ENCODE measurements at regions not wholly inside any gene's neighbourhood (a gene's known extent, or its start where the extent isn't known, plus 50 kb on each side); places are given as distances from the start of the nearest gene placed in this dataset.
"Not testable (repeated sequence)": the region's sequence is repeated elsewhere in the genome, so short reads cannot be mapped to it uniquely, and the experiment has no call there.

GRCh38 chr2:188785490-188785889 is 188.7 kb upstream of the COL3A1 start:
- CTCF ChIA-PET: interaction anchor here (0.6 kb wide), 1 partner anchor 626 kb away, joined by 3 read pairs; no protein-coding TSS in a partner anchor
- DNase-seq (ENCODE audit: extremely low spot score): no peak
- TF ChIP-seq PKNOX1 (IDR thresholded peaks at IDR 0.05) (no peak), ELF4 (IDR thresholded peaks at IDR 0.05) (no peak), FOXA1 (IDR thresholded peaks at IDR 0.05) (no peak), FOXM1 (IDR thresholded peaks at IDR 0.05; ENCODE audit: borderline replicate concordance) (no peak), LEF1 (IDR thresholded peaks at IDR 0.05; ENCODE audit: borderline replicate concordance) (no peak)
- POLR2A ChIA-PET: no interaction called here

- TF ChIP-seq SUZ12 (IDR thresholded peaks at IDR 0.05) (no peak), ARNT (IDR thresholded peaks at IDR 0.05) (no peak), HDGF (IDR thresholded peaks at IDR 0.05; ENCODE audit: borderline replicate concordance) (no peak), FOXM1 (IDR thresholded peaks at IDR 0.05; ENCODE audit: borderline replicate concordance) (no peak), SP1 (IDR thresholded peaks at IDR 0.05) (no peak), TARDBP (IDR thresholded peaks at IDR 0.05) (no peak), ELF4 (IDR thresholded peaks at IDR 0.05) (no peak), NFRKB (IDR thresholded peaks at IDR 0.05) (no peak), PKNOX1 (IDR thresholded peaks at IDR 0.05) (no peak), CTBP1 (IDR thresholded peaks at IDR 0.05; ENCODE audit: borderline replicate concordance) (no peak), FOXA1 (IDR thresholded peaks at IDR 0.05) (no peak), L3MBTL2 (conservative IDR thresholded peaks at IDR 0.05) (no peak), FOXK2 (IDR thresholded peaks at IDR 0.05) (no peak), ZNF384 (IDR thresholded peaks at IDR 0.05) (no peak), LEF1 (IDR thresholded peaks at IDR 0.05; ENCODE audit: borderline replicate concordance) (no peak), BHLHE40 (IDR thresholded peaks at IDR 0.05; ENCODE audit: borderline replicate concordance) (no peak)
- ChIA-PET CTCF (no interaction called here), POLR2A (no interaction called here)
- DNase-seq (ENCODE audit: extremely low spot score): no peak
Observed at GRCh38 chr2:188786368-188786841, 187.8 kb upstream of the COL3A1 start.

DNA sequence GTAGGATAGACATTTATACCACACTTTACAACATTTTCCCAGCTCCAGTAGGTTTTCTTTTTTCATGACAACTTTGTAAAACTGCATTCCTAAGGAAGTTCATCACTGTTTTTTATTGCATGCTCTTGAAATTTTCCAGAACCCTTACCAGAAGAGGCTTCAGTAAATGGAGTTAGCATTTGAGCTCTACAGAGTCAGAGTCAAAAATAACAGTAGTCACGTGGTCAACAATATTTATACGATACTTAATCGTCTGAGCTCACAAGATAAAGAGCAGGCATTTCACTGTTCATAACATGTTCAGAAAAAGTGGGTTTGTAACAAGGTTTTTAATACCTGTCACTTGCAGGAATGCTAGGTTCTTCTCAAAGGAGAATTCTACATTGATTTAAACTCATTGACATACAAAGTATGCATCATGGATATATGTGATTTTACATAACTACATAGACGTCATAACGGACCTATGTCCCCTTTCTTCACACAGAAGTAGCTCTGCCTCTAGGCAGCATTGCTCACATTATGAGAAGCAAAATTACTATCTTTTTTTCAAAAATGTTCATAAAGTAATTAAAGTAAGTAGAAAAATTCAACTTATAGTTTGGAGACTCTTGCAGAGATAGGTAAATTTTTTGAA is 187.0 kb upstream of the COL3A1 start:
- no peak for DNase-seq (ENCODE audit: extremely low spot score)
- POLR2A ChIA-PET: no interaction called here

DNA sequence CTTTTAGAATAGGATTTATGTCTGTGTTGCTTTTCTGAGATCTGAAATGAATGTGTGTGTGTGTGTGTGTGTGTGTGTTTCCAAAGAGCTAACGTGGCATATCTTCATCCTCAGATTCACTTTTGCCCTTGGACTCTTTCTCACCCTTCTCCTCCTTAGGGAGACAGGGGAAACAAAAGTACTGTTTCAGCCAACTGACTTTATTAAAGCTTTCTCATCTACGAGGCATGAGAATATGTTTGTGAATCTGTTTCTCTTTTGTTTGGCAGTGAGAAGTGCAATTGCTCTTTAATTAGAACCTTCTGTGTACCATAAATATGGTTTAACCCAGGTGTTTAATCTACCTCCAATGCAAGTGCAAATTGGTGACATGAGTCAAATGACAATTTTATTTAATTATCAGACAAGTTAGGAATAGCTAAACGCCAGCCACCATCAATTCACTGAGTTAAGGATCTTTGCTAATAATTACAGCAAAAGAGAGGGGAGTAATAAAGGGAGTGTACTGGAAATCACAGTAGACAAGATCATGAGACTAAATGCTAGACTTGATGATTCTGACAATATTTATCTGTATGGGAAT is 186.4 kb upstream of the COL3A1 start:
- no peak for DNase-seq (ENCODE audit: extremely low spot score)
- ChIA-PET CTCF (no interaction called here), POLR2A (no interaction called here)
- TF ChIP-seq ELF4 (IDR thresholded peaks at IDR 0.05): no peak
- no peak for TF ChIP-seq LEF1 (IDR thresholded peaks at IDR 0.05; ENCODE audit: borderline replicate concordance)
- TF ChIP-seq SUZ12 (IDR thresholded peaks at IDR 0.05): no peak
- no peak for TF ChIP-seq FOXA1 (IDR thresholded peaks at IDR 0.05)
- TF ChIP-seq PKNOX1 (IDR thresholded peaks at IDR 0.05): no peak

More for the DNA sequence above, 187.0 kb upstream of the COL3A1 start:
- TF ChIP-seq PKNOX1 (IDR thresholded peaks at IDR 0.05): no peak
- CTCF ChIA-PET: no interaction called here

DNA sequence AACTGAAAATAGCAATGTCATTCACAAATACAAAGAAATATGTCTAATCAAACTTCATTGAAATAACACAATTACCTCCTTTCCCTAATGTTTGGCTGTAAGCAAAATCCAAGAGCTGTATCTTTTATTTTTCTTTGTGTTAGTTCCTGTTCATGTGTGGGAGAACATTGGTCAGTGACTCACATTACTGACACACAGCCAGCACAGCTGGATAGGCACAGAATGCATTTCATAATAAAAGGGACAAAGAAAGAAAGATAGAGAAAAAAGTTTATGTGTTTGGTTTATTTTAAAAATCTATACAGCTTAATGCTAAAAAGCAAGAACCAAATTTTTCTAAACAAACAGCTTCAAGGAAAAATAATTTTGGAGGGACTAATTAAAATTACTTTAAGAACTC is 185.6 kb upstream of the COL3A1 start:
- no peak for DNase-seq (ENCODE audit: extremely low spot score)
- POLR2A ChIA-PET: no interaction called here
- TF ChIP-seq LEF1 (IDR thresholded peaks at IDR 0.05; ENCODE audit: borderline replicate concordance) (no peak), PKNOX1 (IDR thresholded peaks at IDR 0.05) (no peak), ARNT (IDR thresholded peaks at IDR 0.05) (no peak), FOXM1 (IDR thresholded peaks at IDR 0.05; ENCODE audit: borderline replicate concordance) (no peak), FOXA1 (IDR thresholded peaks at IDR 0.05) (no peak), TARDBP (IDR thresholded peaks at IDR 0.05) (no peak), ZNF384 (IDR thresholded peaks at IDR 0.05) (no peak), SUZ12 (IDR thresholded peaks at IDR 0.05) (no peak), BHLHE40 (IDR thresholded peaks at IDR 0.05; ENCODE audit: borderline replicate concordance) (no peak)
- CTCF ChIA-PET: interaction anchor here (0.6 kb wide), 1 partner anchor 9 kb away, joined by 3 read pairs; no protein-coding TSS in a partner anchor

DNA sequence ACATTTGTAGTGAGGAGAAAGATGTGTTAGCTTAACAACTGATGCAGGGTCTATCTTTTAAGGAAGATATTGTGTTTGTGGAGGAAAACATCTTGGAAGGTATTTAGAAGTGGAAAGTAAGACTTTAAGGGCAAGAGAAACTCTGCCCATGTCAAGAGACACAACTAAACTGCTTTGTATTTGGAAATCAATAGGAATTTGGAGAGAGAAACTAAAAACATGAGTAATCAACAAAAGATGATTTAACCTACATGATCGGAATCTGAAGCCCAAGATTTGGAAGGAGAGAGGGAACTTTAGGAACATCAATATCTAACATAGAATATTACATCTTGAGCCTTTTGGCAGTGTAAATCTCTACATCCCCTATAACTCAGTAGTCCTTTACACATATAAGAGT is 184.2 kb upstream of the COL3A1 start:
- DNase-seq (ENCODE audit: extremely low spot score): no peak
- CTCF ChIA-PET: no interaction called here
- POLR2A ChIA-PET: no interaction called here
- TF ChIP-seq BHLHE40 (IDR thresholded peaks at IDR 0.05; ENCODE audit: borderline replicate concordance) (no peak), FOXA1 (IDR thresholded peaks at IDR 0.05) (no peak), ZNF384 (IDR thresholded peaks at IDR 0.05) (no peak), ELF4 (IDR thresholded peaks at IDR 0.05) (no peak), L3MBTL2 (conservative IDR thresholded peaks at IDR 0.05) (no peak), FOXK2 (IDR thresholded peaks at IDR 0.05) (no peak), CTBP1 (IDR thresholded peaks at IDR 0.05; ENCODE audit: borderline replicate concordance) (no peak), PKNOX1 (IDR thresholded peaks at IDR 0.05) (no peak), FOXM1 (IDR thresholded peaks at IDR 0.05; ENCODE audit: borderline replicate concordance) (no peak), SP1 (IDR thresholded peaks at IDR 0.05) (no peak), LEF1 (IDR thresholded peaks at IDR 0.05; ENCODE audit: borderline replicate concordance) (no peak), NFRKB (IDR thresholded peaks at IDR 0.05) (no peak)

- CTCF ChIA-PET: interaction anchor here (0.7 kb wide), 1 partner anchor 67 kb away, joined by 4 read pairs; no protein-coding TSS in a partner anchor
- POLR2A ChIA-PET; DNase-seq (ENCODE audit: extremely low spot score): not testable (repeated sequence)
Observed at GRCh38 chr2:188794453-188794852, 179.7 kb upstream of the COL3A1 start.

Data from HEK293T (cell line).